BLaER1 treated with 17β-estradiol and CSF1 and Interleukin-3, amounts not matched to agents 10 nM and 100 nM (cell line): ENCODE measurements at regions not wholly inside any gene's neighbourhood (a gene's known extent, or its start where the extent isn't known, plus 50 kb on each side); places are given as distances from the start of the nearest gene placed in this dataset.

ENCODE experiments used
- H3K27ac ChIP-seq, 11 experiments: shearing (Covaris generic); formaldehyde crosslinking; 2 replicates each; pipeline ENCODE4 v1.8.1; 2022
- H3K27me3 ChIP-seq, 11 experiments: shearing (Covaris generic); formaldehyde crosslinking; 2 replicates each; pipeline ENCODE4 v1.8.1; 2022
- H3K36me3 ChIP-seq, 11 experiments: shearing (Covaris generic); formaldehyde crosslinking; 2 replicates each; pipeline ENCODE4 v1.8.1; 2022
- H3K4me1 ChIP-seq, 10 experiments: shearing (Covaris generic); formaldehyde crosslinking; 2 replicates each; pipeline ENCODE4 v1.8.1; 2022
- H3K4me2 ChIP-seq, 11 experiments: shearing (Covaris generic); formaldehyde crosslinking; 2 replicates each; pipeline ENCODE4 v1.8.1; 2022
- H3K4me3 ChIP-seq, 10 experiments: shearing (Covaris generic); formaldehyde crosslinking; 2 replicates each; pipeline ENCODE4 v1.8.1; 2022
- H3K9ac ChIP-seq, 11 experiments: shearing (Covaris generic); formaldehyde crosslinking; 2 replicates each; pipeline ENCODE4 v1.8.1; 2022
- H3K9me3 ChIP-seq, 11 experiments: shearing (Covaris generic); formaldehyde crosslinking; replicated peaks in 1 of 11; 2 replicates each; pipeline ENCODE4 v1.8.1; 2022
- H4K20me1 ChIP-seq, 11 experiments: shearing (Covaris generic); formaldehyde crosslinking; 2 replicates each; pipeline ENCODE4 v1.8.1; 2022
- Cebpa-rat ChIP-seq, 11 experiments: shearing (Covaris generic); IDR thresholded peaks; 2 replicates each; pipeline ENCODE4 v1.8.1; 2022

- Histone ChIP-seq H4K20me1 (no peaks in the 10 kb centered on the region), H3K9me3 (peaks cover 37 to 55% (median 45%) of the 10 kb centered on the region in 11 experiments), H3K4me3 (no peak overlapping the region), H3K4me1 (no peaks in the 10 kb centered on the region), H3K27ac (no peak overlapping the region), H3K9ac (no peak overlapping the region), H3K4me2 (no peak overlapping the region), H3K27me3 (no peaks in the 10 kb centered on the region), H3K36me3 (no peaks in the 10 kb centered on the region)
- no peak for TF ChIP-seq Cebpa-rat (IDR thresholded peaks at IDR 0.05)
Observed at GRCh38 chr14:52380294-52380693, 66.2 kb downstream of the PTGER2 start.
